SK-N-SH (cell line): ENCODE measurements at regions not wholly inside any gene's neighbourhood (a gene's known extent, or its start where the extent isn't known, plus 50 kb on each side); places are given as distances from the start of the nearest gene placed in this dataset.

Experiments
- CTCF ChIA-PET: fragments of 300-600, 350-600 bp; formaldehyde crosslinking; extraction: SDS; loops from one replicate; lab custom pipeline; 2021; lab: Yijun Ruan, JAX
- POLR2A ChIA-PET: fragments of 350-600 bp; sonication (Branson Sonifier 250); formaldehyde crosslinking; extraction: SDS; loops from one replicate; lab custom pipeline; 2020; ENCODE audit warnings: antibody characterized with exemption, inconsistent platforms; lab: Yijun Ruan, JAX
- DNase-seq: peaks from one replicate; pipeline ENCODE4 v3.0.0; 2012
- H2AFZ ChIP-seq: fragments of 200-600 bp; sonication (generic); 2 replicates; pipeline ENCODE4 v1.8.1; 2016; ENCODE audit warnings: antibody characterized with exemption, mild to moderate bottlenecking, low read depth
- H3F3A ChIP-seq: fragments of 200-600 bp; sonication (generic); replicated peaks from 2 replicates; pipeline ENCODE3; 2016; ENCODE audit warnings: antibody characterized with exemption, mild to moderate bottlenecking; ENCODE audit not compliant: insufficient read depth
- H3K27ac ChIP-seq, 2 experiments: fragments of 200-500 bp in 1 of 2; fragments of 200-600 bp in 1 of 2; sonication (Bioruptor generic) in 1 of 2; sonication (generic), shearing (Covaris generic) in 1 of 2; 2 replicates each; pipeline versions ENCODE4 v1.5.1 to v1.6.1; 2014 to 2016; ENCODE audit warnings: low read depth in 2 of 2, inconsistent platforms in 1 of 2, low read length in 1 of 2, mild to moderate bottlenecking in 1 of 2, mixed read lengths in 1 of 2
- H3K27me3 ChIP-seq: fragments of 200-600 bp; sonication (generic), shearing (Covaris generic); 2 replicates; pipeline ENCODE4 v1.6.1; 2016; ENCODE audit warnings: mixed run types; ENCODE audit not compliant: insufficient read depth
- H3K36me3 ChIP-seq, 2 experiments: fragments of 200-500 bp in 1 of 2; fragments of 200-600 bp in 1 of 2; sonication (Bioruptor generic) in 1 of 2; sonication (generic) in 1 of 2; replicated peaks in 1 of 2; 2 replicates each; pipeline versions ENCODE3 to v1.5.1; 2014 to 2016; ENCODE audit warnings: low read length in 1 of 2, mild to moderate bottlenecking in 1 of 2; ENCODE audit not compliant: insufficient read depth in 2 of 2, control insufficient read depth in 1 of 2
- H3K4me1 ChIP-seq, 2 experiments: fragments of 200-500 bp in 1 of 2; fragments of 200-600 bp in 1 of 2; sonication (Bioruptor generic) in 1 of 2; sonication (generic), shearing (Covaris generic) in 1 of 2; 2 replicates each; pipeline versions ENCODE4 v1.5.1 to v1.6.1; 2014 to 2016; ENCODE audit warnings: low read depth in 1 of 2, low read length in 1 of 2, mixed run types in 1 of 2; ENCODE audit not compliant: insufficient read depth in 2 of 2, control insufficient read depth in 1 of 2
- H3K4me2 ChIP-seq: fragments of 200-600 bp; sonication (generic), shearing (Covaris generic); 2 replicates; pipeline ENCODE4 v1.6.1; 2017; ENCODE audit warnings: mixed run types
- H3K4me3 ChIP-seq, 2 experiments: fragments of 200-500 bp in 1 of 2; fragments of 200-600 bp in 1 of 2; sonication (Bioruptor generic) in 1 of 2; sonication (generic), shearing (Covaris generic) in 1 of 2; 2 replicates each; pipeline versions ENCODE4 v1.5.1 to v1.8.1; 2014 to 2016; ENCODE audit warnings: low read depth in 2 of 2, inconsistent platforms in 1 of 2, low read length in 1 of 2, mild to moderate bottlenecking in 1 of 2, mixed read lengths in 1 of 2, moderate library complexity in 1 of 2
- H3K79me2 ChIP-seq: fragments of 200-600 bp; sonication (generic); 2 replicates; pipeline ENCODE4 v1.8.1; 2017; ENCODE audit warnings: mild to moderate bottlenecking; ENCODE audit not compliant: insufficient read depth
- H3K9ac ChIP-seq: fragments of 200-600 bp; sonication (generic); 2 replicates; pipeline ENCODE4 v1.6.1; 2017; ENCODE audit warnings: mixed run types
- H3K9me2 ChIP-seq: fragments of 200-600 bp; sonication (generic); 2 replicates; pipeline ENCODE4 v1.6.1; 2017; ENCODE audit warnings: mixed run types
- H3K9me3 ChIP-seq: fragments of 200-600 bp; sonication (generic); 2 replicates; pipeline ENCODE4 v1.6.1; 2017; ENCODE audit warnings: mixed run types, mild to moderate bottlenecking, moderate library complexity
- H4K20me1 ChIP-seq: fragments of 200-600 bp; sonication (generic); 2 replicates; pipeline ENCODE4 v1.6.1; 2017; ENCODE audit warnings: mild to moderate bottlenecking, mixed run types; ENCODE audit not compliant: insufficient read depth
- CHD2 ChIP-seq: fragments of 150-350 bp; IDR thresholded peaks from 2 replicates; pipeline ENCODE4 v1.6.1; 2018; ENCODE audit warnings: low read length; ENCODE audit not compliant: partially characterized antibody
- EZH2phosphoT487 ChIP-seq: fragments of 200-600 bp; sonication (generic); IDR thresholded peaks from 2 replicates; pipeline ENCODE4 v1.6.1; 2017; ENCODE audit warnings: low read depth, mixed run types, mild to moderate bottlenecking, antibody characterized with exemption, moderate library complexity, borderline replicate concordance
- FOSL2 ChIP-seq: IDR thresholded peaks from 2 replicates; pipeline ENCODE4 v1.4.0; 2012; ENCODE audit warnings: low read depth, mild to moderate bottlenecking, moderate library complexity, borderline replicate concordance
- FOXJ3 ChIP-seq: sonication (generic); formaldehyde crosslinking; IDR thresholded peaks from 2 replicates; pipeline ENCODE4 v1.5.1; 2020; ENCODE audit warnings: mild to moderate bottlenecking, missing genetic modification reagents
- GABPA ChIP-seq: IDR thresholded peaks from 2 replicates; pipeline ENCODE4 v1.4.0; 2012; ENCODE audit warnings: low read depth, mild to moderate bottlenecking
- GATA2 ChIP-seq: sonication (generic); formaldehyde crosslinking; IDR thresholded peaks from 2 replicates; pipeline ENCODE4 v1.5.0; 2020; ENCODE audit warnings: mild to moderate bottlenecking, missing genetic modification reagents
- MEF2A ChIP-seq: IDR thresholded peaks from 2 replicates; pipeline ENCODE4 v1.4.0; 2012; ENCODE audit warnings: low read depth, borderline replicate concordance
- MXI1 ChIP-seq: IDR thresholded peaks from 2 replicates; pipeline ENCODE4 v1.6.1; 2012; ENCODE audit warnings: mild to moderate bottlenecking, low read depth, low read length, improper control_type of control experiment
- NFIC ChIP-seq: IDR thresholded peaks from 2 replicates; pipeline ENCODE4 v1.4.0; 2012; ENCODE audit warnings: borderline replicate concordance
- NRF1 ChIP-seq: IDR thresholded peaks from 2 replicates; pipeline ENCODE4 v1.6.1; 2012; ENCODE audit warnings: low read depth, mild to moderate bottlenecking, low read length
- PBX3 ChIP-seq: IDR thresholded peaks from 2 replicates; pipeline ENCODE4; 2012
- RAD21 ChIP-seq: IDR thresholded peaks from 2 replicates; pipeline ENCODE4 v1.6.1; 2012; ENCODE audit warnings: mild to moderate bottlenecking, low read length
- RFX5 ChIP-seq: IDR thresholded peaks from 2 replicates; pipeline ENCODE4 v1.6.1; 2012; ENCODE audit warnings: mild to moderate bottlenecking, improper control_type of control experiment, low read length
- SIN3A ChIP-seq: IDR thresholded peaks from 2 replicates; pipeline ENCODE4 v1.6.1; 2012; ENCODE audit warnings: low read depth, mild to moderate bottlenecking, low read length, moderate library complexity, borderline replicate concordance
- SMC3 ChIP-seq: IDR thresholded peaks from 2 replicates; pipeline ENCODE4 v1.6.1; 2012; ENCODE audit warnings: low read depth, low read length, improper control_type of control experiment
- TAF1 ChIP-seq: IDR thresholded peaks from 2 replicates; pipeline ENCODE4 v1.6.1; 2012; ENCODE audit warnings: low read depth, mild to moderate bottlenecking, low read length, moderate library complexity, borderline replicate concordance
- TCF12 ChIP-seq: IDR thresholded peaks from 2 replicates; pipeline ENCODE4 v1.4.0; 2012
- TEAD4 ChIP-seq: IDR thresholded peaks from 2 replicates; pipeline ENCODE4 v1.4.0; 2012; ENCODE audit warnings: mild to moderate bottlenecking, borderline replicate concordance; ENCODE audit not compliant: insufficient read depth
- USF1 ChIP-seq: IDR thresholded peaks from 2 replicates; pipeline ENCODE4 v1.4.0; 2012; ENCODE audit warnings: low read depth, borderline replicate concordance
- ZBTB33 ChIP-seq: IDR thresholded peaks from 2 replicates; pipeline ENCODE4 v1.4.0; 2012; ENCODE audit warnings: low read depth, borderline replicate concordance
- WGBS: methylation state at CpG from one replicate; pipeline ENCODE4 v1.1.6; 2017; ENCODE audit warnings: low lambda C conversion rate; 5-methylcytosine and 5-hydroxymethylcytosine counted together

GRCh38 chr2:220005362-220005761 lies 377.9 kb downstream of the SLC4A3 start:
- ChIA-PET POLR2A (no interaction called here), CTCF (no interaction called here)
- no peak overlapping the region for H3K27ac ChIP-seq
- H3K9me2 ChIP-seq = no peaks in the 10 kb centered on the region
- no peaks in the 10 kb centered on the region; the same call in 1 of the 2 replicates for H3K79me2 ChIP-seq
- H2AFZ ChIP-seq = no peak overlapping the region
- WGBS = 43% methylated on average over 4 of the region's 6 CpGs
- H3K4me1 ChIP-seq = peaks cover 0 to 14% of the 10 kb centered on the region in 2 experiments; a peak in 2 of 4 replicates
- H3K36me3 ChIP-seq = no peaks in the 10 kb centered on the region
- no peaks in the 10 kb centered on the region; the same call in 1 of the 2 replicates for H3K27me3 ChIP-seq
- no peak overlapping the region for H3K4me3 ChIP-seq
- no peaks in the 10 kb centered on the region for H4K20me1 ChIP-seq
- TF ChIP-seq GATA2 (CRISPR knock-in tag) (no peak), TEAD4 (no peak), RAD21 (no peak)
- no peaks in the 10 kb centered on the region for H3F3A ChIP-seq
- DNase-seq = no peak
- no peak overlapping the region for H3K9ac ChIP-seq
- H3K4me2 ChIP-seq = no peak overlapping the region
- no peaks in the 10 kb centered on the region for H3K9me3 ChIP-seq

GRCh38 chr2:220006152-220006621 lies 378.8 kb downstream of the SLC4A3 start:
- no peaks in the 10 kb centered on the region for H3K36me3 ChIP-seq
- no peak overlapping the region for H3K4me3 ChIP-seq
- WGBS = 26% methylated on average over 8 of the region's 8 CpGs
- ChIA-PET POLR2A (no interaction called here), CTCF (no interaction called here)
- no peak for DNase-seq
- no peaks in the 10 kb centered on the region for H3K9me3 ChIP-seq
- no peak overlapping the region for H2AFZ ChIP-seq
- H3K4me2 ChIP-seq = no peak overlapping the region
- H3K9ac ChIP-seq = no peak overlapping the region
- no peaks in the 10 kb centered on the region for H3F3A ChIP-seq
- no peaks in the 10 kb centered on the region for H4K20me1 ChIP-seq
- H3K9me2 ChIP-seq = no peaks in the 10 kb centered on the region
- no peak for TF ChIP-seq ZBTB33
- no peak for TF ChIP-seq FOXJ3 (CRISPR knock-in tag)
- TF ChIP-seq MEF2A = no peak
- TF ChIP-seq RFX5 = no peak
- TF ChIP-seq GABPA = no peak
- no peak for TF ChIP-seq GATA2 (CRISPR knock-in tag)
- no peak for TF ChIP-seq NFIC
- TF ChIP-seq RAD21 = no peak
- no peak for TF ChIP-seq PBX3
- no peak for TF ChIP-seq EZH2phosphoT487
- no peak for TF ChIP-seq MXI1
- TF ChIP-seq TCF12 = no peak
- no peak for TF ChIP-seq SIN3A
- no peak for TF ChIP-seq TAF1
- TF ChIP-seq NRF1 = no peak
- no peak for TF ChIP-seq USF1
- no peak for TF ChIP-seq FOSL2
- TF ChIP-seq SMC3 = no peak
- TF ChIP-seq CHD2 = no peak
- H3K79me2 ChIP-seq = no peaks in the 10 kb centered on the region; the same call in 1 of the 2 replicates
- H3K27ac ChIP-seq = no peak overlapping the region
- H3K27me3 ChIP-seq = no peaks in the 10 kb centered on the region; the same call in 1 of the 2 replicates
- peaks cover 0 to 12% of the 10 kb centered on the region in 2 experiments; a peak in 2 of 4 replicates for H3K4me1 ChIP-seq
